GM23338 (cell line): ENCODE measurements at regions not wholly inside any gene's neighbourhood (a gene's known extent, or its start where the extent isn't known, plus 50 kb on each side); places are given as distances from the start of the nearest gene placed in this dataset.

ENCODE experiments used
- ATAC-seq: fragments of 200-7000 bp; cut with Tn5 transposase; 3 replicates; pipeline ENCODE4 v1.9.1; 2020
- DNase-seq: peaks from one replicate; pipeline ENCODE4 v3.0.0-alpha.2; 2015; ENCODE audit warnings: low spot score
- H2AFZ ChIP-seq: fragments of 200-600 bp; sonication (generic); 2 replicates; pipeline ENCODE4 v1.8.0; 2016; ENCODE audit warnings: antibody characterized with exemption, mild to moderate bottlenecking, moderate library complexity
- H3F3A ChIP-seq: fragments of 200-600 bp; sonication (generic); replicated peaks from 2 replicates; pipeline ENCODE4 v1.8.0; 2017; ENCODE audit warnings: antibody characterized with exemption, mixed run types, low read depth
- H3K27ac ChIP-seq: fragments of 200-600 bp; sonication (generic); 2 replicates; pipeline ENCODE4 v1.6.1; 2016; ENCODE audit warnings: low read depth
- H3K27me3 ChIP-seq: fragments of 200-600 bp; sonication (generic); 2 replicates; pipeline ENCODE4 v1.8.0; 2016; ENCODE audit warnings: mild to moderate bottlenecking, mixed run types, moderate library complexity; ENCODE audit not compliant: insufficient read depth
- H3K36me3 ChIP-seq: fragments of 200-600 bp; sonication (generic); 2 replicates; pipeline ENCODE4 v1.8.0; 2016; ENCODE audit warnings: mild to moderate bottlenecking; ENCODE audit not compliant: insufficient read depth
- H3K4me1 ChIP-seq: fragments of 200-600 bp; sonication (generic); 2 replicates; pipeline ENCODE4 v1.8.0; 2016; ENCODE audit warnings: mild to moderate bottlenecking, moderate library complexity; ENCODE audit not compliant: insufficient read depth
- H3K4me2 ChIP-seq: fragments of 200-600 bp; sonication (generic); 2 replicates; pipeline ENCODE4 v1.7.1; 2017; ENCODE audit warnings: mixed run types
- H3K4me3 ChIP-seq: fragments of 200-600 bp; sonication (generic); 2 replicates; pipeline ENCODE4 v1.6.1; 2016; ENCODE audit warnings: mixed run types
- H3K79me2 ChIP-seq: fragments of 200-600 bp; sonication (generic); replicated peaks from 2 replicates; pipeline ENCODE4 v1.8.0; 2017; ENCODE audit warnings: mild to moderate bottlenecking; ENCODE audit not compliant: insufficient read depth
- H3K9me2 ChIP-seq: fragments of 200-600 bp; sonication (generic); 2 replicates; pipeline ENCODE4 v1.8.0; 2017; ENCODE audit not compliant: insufficient read depth
- H4K20me1 ChIP-seq: fragments of 200-600 bp; sonication (generic); replicated peaks from 2 replicates; pipeline ENCODE4 v1.8.0; 2017; ENCODE audit warnings: mild to moderate bottlenecking; ENCODE audit not compliant: insufficient read depth
- H3K27ac Mint-ChIP-seq: 2 replicates; pipeline ENCODE4 v1.8.0; 2020; ENCODE audit warnings: inconsistent platforms, mild to moderate bottlenecking, moderate library complexity, mixed read lengths
- H3K27me3 Mint-ChIP-seq: 3 replicates; pipeline ENCODE4 v1.8.0; 2022; ENCODE audit warnings: low read depth, mild to moderate bottlenecking, moderate library complexity, mixed read lengths, inconsistent platforms; ENCODE audit not compliant: insufficient read depth, poor library complexity
- H3K36me3 Mint-ChIP-seq: 3 replicates; pipeline ENCODE4 v1.8.0; 2021; ENCODE audit warnings: low read depth, mild to moderate bottlenecking, inconsistent platforms, moderate library complexity, mixed read lengths
- H3K4me1 Mint-ChIP-seq: 3 replicates; pipeline ENCODE4 v1.8.0; 2020; ENCODE audit warnings: mild to moderate bottlenecking, inconsistent platforms, mixed read lengths
- H3K4me3 Mint-ChIP-seq: 3 replicates; pipeline ENCODE4 v1.8.0; 2021; ENCODE audit warnings: moderate library complexity, mild to moderate bottlenecking, inconsistent platforms, mixed read lengths
- H3K9me3 Mint-ChIP-seq: 3 replicates; pipeline ENCODE4 v1.8.0; 2020; ENCODE audit warnings: moderate library complexity, mild to moderate bottlenecking, inconsistent platforms, mixed read lengths
- CREB1 ChIP-seq: fragments of 250-450 bp; sonication (Bioruptor Pico); IDR thresholded peaks from 2 replicates; pipeline ENCODE4 v1.5.0; 2020; ENCODE audit warnings: low read depth, mild to moderate bottlenecking, moderate library complexity
- EZH2 ChIP-seq: fragments of 200-600 bp; sonication (generic); IDR thresholded peaks from one replicate; pipeline ENCODE4 v1.8.0; 2017; ENCODE audit warnings: antibody characterized with exemption, mild to moderate bottlenecking, low read depth; ENCODE audit not compliant: unreplicated experiment
- EZH2phosphoT487 ChIP-seq: fragments of 200-600 bp; sonication (generic); IDR thresholded peaks from one replicate; pipeline ENCODE4 v1.8.1; 2018; ENCODE audit warnings: antibody characterized with exemption; ENCODE audit not compliant: unreplicated experiment
- JUNB ChIP-seq: IDR thresholded peaks from one replicate; pipeline ENCODE4 v1.6.1; 2016; ENCODE audit warnings: antibody characterized with exemption; ENCODE audit not compliant: unreplicated experiment
- NANOG ChIP-seq: IDR thresholded peaks from 2 replicates; pipeline ENCODE4 v1.6.1; 2016; ENCODE audit warnings: antibody characterized with exemption, borderline replicate concordance
- POLR2AphosphoS5 ChIP-seq: IDR thresholded peaks from 2 replicates; pipeline ENCODE4 v1.6.1; 2016; ENCODE audit warnings: antibody characterized with exemption, low read depth
- STAT1 ChIP-seq: IDR thresholded peaks from one replicate; pipeline ENCODE4 v1.6.1; 2016; ENCODE audit warnings: antibody characterized with exemption; ENCODE audit not compliant: unreplicated experiment
- ZNF114 ChIP-seq: fragments of 250-450 bp; sonication (Bioruptor Pico); IDR thresholded peaks from 2 replicates; pipeline ENCODE4 v1.5.0; 2020; ENCODE audit warnings: mild to moderate bottlenecking, moderate library complexity
- ZNF331 ChIP-seq: fragments of 250-450 bp; sonication (Bioruptor Pico); IDR thresholded peaks from 2 replicates; pipeline ENCODE4 v1.5.0; 2020; ENCODE audit warnings: low read depth, mild to moderate bottlenecking, moderate library complexity
- TF ChIP-seq, protein P1 (sequence below), 2 experiments: fragments of 200-600 bp in 1 of 2; sonication (generic) in 1 of 2; conservative IDR thresholded peaks; 2 replicates each; pipeline versions ENCODE4 v1.5.1 to v1.6.1; 2016 to 2017; ENCODE audit warnings: antibody characterized with exemption in 2 of 2, low read depth in 2 of 2, mild to moderate bottlenecking in 2 of 2, moderate library complexity in 1 of 2
- TF ChIP-seq, protein P2 (sequence below): fragments of 250-450 bp; sonication (Bioruptor Pico); IDR thresholded peaks from 2 replicates; pipeline ENCODE4 v1.5.0; 2020; ENCODE audit warnings: mild to moderate bottlenecking, moderate library complexity
- TF ChIP-seq, protein P3 (sequence below): IDR thresholded peaks from one replicate; pipeline ENCODE4 v1.6.1; 2018; ENCODE audit warnings: antibody characterized with exemption; ENCODE audit not compliant: unreplicated experiment
- TF ChIP-seq, protein P4 (sequence below): IDR thresholded peaks from 2 replicates; pipeline ENCODE4 v1.6.1; 2016; ENCODE audit warnings: antibody characterized with exemption

- ATAC-seq (no peak), DNase-seq (no peak)
- Histone ChIP-seq H3K4me3 (no peak overlapping the region), H3K36me3 (no peaks in the 10 kb centered on the region), H3K4me2 (no peak overlapping the region), H3K9me2 (no peaks in the 10 kb centered on the region), H3K27ac (no peak overlapping the region), H2AFZ (no peak overlapping the region; the same call in 1 of the 2 replicates), H3K27me3 (no peaks in the 10 kb centered on the region), H4K20me1 (no peaks in the 10 kb centered on the region), H3K4me1 (no peaks in the 10 kb centered on the region), H3K79me2 (no peaks in the 10 kb centered on the region), H3F3A (no peaks in the 10 kb centered on the region)
- Mint-ChIP-seq H3K27me3 (no peaks in the 10 kb centered on the region), H3K27ac (no peak overlapping the region), H3K36me3 (no peaks in the 10 kb centered on the region), H3K9me3 (no peaks in the 10 kb centered on the region), H3K4me1 (no peaks in the 10 kb centered on the region), H3K4me3 (no peak overlapping the region)
- TF ChIP-seq ZNF114 (CRISPR knock-in tag): no peak
- no peak for TF ChIP-seq EZH2phosphoT487
- TF ChIP-seq EZH2: no peak
- TF ChIP-seq CREB1: no peak
- TF ChIP-seq, protein P1, sequence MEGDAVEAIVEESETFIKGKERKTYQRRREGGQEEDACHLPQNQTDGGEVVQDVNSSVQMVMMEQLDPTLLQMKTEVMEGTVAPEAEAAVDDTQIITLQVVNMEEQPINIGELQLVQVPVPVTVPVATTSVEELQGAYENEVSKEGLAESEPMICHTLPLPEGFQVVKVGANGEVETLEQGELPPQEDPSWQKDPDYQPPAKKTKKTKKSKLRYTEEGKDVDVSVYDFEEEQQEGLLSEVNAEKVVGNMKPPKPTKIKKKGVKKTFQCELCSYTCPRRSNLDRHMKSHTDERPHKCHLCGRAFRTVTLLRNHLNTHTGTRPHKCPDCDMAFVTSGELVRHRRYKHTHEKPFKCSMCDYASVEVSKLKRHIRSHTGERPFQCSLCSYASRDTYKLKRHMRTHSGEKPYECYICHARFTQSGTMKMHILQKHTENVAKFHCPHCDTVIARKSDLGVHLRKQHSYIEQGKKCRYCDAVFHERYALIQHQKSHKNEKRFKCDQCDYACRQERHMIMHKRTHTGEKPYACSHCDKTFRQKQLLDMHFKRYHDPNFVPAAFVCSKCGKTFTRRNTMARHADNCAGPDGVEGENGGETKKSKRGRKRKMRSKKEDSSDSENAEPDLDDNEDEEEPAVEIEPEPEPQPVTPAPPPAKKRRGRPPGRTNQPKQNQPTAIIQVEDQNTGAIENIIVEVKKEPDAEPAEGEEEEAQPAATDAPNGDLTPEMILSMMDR (conservative IDR thresholded peaks at IDR 0.05; ENCODE audit: low read depth in 2 of 2): no peak
- TF ChIP-seq, protein P2, sequence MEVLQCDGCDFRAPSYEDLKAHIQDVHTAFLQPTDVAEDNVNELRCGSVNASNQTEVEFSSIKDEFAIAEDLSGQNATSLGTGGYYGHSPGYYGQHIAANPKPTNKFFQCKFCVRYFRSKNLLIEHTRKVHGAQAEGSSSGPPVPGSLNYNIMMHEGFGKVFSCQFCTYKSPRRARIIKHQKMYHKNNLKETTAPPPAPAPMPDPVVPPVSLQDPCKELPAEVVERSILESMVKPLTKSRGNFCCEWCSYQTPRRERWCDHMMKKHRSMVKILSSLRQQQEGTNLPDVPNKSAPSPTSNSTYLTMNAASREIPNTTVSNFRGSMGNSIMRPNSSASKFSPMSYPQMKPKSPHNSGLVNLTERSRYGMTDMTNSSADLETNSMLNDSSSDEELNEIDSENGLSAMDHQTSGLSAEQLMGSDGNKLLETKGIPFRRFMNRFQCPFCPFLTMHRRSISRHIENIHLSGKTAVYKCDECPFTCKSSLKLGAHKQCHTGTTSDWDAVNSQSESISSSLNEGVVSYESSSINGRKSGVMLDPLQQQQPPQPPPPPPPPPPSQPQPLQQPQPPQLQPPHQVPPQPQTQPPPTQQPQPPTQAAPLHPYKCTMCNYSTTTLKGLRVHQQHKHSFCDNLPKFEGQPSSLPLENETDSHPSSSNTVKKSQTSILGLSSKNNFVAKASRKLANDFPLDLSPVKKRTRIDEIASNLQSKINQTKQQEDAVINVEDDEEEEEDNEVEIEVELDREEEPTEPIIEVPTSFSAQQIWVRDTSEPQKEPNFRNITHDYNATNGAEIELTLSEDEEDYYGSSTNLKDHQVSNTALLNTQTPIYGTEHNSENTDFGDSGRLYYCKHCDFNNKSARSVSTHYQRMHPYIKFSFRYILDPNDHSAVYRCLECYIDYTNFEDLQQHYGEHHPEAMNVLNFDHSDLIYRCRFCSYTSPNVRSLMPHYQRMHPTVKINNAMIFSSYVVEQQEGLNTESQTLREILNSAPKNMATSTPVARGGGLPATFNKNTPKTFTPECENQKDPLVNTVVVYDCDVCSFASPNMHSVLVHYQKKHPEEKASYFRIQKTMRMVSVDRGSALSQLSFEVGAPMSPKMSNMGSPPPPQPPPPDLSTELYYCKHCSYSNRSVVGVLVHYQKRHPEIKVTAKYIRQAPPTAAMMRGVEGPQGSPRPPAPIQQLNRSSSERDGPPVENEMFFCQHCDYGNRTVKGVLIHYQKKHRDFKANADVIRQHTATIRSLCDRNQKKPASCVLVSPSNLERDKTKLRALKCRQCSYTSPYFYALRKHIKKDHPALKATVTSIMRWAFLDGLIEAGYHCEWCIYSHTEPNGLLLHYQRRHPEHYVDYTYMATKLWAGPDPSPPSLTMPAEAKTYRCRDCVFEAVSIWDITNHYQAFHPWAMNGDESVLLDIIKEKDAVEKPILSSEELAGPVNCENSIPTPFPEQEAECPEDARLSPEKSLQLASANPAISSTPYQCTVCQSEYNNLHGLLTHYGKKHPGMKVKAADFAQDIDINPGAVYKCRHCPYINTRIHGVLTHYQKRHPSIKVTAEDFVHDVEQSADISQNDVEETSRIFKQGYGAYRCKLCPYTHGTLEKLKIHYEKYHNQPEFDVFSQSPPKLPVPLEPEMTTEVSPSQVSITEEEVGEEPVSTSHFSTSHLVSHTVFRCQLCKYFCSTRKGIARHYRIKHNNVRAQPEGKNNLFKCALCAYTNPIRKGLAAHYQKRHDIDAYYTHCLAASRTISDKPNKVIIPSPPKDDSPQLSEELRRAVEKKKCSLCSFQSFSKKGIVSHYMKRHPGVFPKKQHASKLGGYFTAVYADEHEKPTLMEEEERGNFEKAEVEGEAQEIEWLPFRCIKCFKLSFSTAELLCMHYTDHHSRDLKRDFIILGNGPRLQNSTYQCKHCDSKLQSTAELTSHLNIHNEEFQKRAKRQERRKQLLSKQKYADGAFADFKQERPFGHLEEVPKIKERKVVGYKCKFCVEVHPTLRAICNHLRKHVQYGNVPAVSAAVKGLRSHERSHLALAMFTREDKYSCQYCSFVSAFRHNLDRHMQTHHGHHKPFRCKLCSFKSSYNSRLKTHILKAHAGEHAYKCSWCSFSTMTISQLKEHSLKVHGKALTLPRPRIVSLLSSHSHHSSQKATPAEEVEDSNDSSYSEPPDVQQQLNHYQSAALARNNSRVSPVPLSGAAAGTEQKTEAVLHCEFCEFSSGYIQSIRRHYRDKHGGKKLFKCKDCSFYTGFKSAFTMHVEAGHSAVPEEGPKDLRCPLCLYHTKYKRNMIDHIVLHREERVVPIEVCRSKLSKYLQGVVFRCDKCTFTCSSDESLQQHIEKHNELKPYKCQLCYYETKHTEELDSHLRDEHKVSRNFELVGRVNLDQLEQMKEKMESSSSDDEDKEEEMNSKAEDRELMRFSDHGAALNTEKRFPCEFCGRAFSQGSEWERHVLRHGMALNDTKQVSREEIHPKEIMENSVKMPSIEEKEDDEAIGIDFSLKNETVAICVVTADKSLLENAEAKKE (CRISPR knock-in tag): no peak
- TF ChIP-seq POLR2AphosphoS5: no peak
- no peak for TF ChIP-seq JUNB
- TF ChIP-seq, protein P3, sequence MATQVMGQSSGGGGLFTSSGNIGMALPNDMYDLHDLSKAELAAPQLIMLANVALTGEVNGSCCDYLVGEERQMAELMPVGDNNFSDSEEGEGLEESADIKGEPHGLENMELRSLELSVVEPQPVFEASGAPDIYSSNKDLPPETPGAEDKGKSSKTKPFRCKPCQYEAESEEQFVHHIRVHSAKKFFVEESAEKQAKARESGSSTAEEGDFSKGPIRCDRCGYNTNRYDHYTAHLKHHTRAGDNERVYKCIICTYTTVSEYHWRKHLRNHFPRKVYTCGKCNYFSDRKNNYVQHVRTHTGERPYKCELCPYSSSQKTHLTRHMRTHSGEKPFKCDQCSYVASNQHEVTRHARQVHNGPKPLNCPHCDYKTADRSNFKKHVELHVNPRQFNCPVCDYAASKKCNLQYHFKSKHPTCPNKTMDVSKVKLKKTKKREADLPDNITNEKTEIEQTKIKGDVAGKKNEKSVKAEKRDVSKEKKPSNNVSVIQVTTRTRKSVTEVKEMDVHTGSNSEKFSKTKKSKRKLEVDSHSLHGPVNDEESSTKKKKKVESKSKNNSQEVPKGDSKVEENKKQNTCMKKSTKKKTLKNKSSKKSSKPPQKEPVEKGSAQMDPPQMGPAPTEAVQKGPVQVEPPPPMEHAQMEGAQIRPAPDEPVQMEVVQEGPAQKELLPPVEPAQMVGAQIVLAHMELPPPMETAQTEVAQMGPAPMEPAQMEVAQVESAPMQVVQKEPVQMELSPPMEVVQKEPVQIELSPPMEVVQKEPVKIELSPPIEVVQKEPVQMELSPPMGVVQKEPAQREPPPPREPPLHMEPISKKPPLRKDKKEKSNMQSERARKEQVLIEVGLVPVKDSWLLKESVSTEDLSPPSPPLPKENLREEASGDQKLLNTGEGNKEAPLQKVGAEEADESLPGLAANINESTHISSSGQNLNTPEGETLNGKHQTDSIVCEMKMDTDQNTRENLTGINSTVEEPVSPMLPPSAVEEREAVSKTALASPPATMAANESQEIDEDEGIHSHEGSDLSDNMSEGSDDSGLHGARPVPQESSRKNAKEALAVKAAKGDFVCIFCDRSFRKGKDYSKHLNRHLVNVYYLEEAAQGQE: no peak
- no peak for TF ChIP-seq STAT1
- TF ChIP-seq NANOG: no peak
- TF ChIP-seq ZNF331 (CRISPR knock-in tag): no peak
- TF ChIP-seq, protein P4, sequence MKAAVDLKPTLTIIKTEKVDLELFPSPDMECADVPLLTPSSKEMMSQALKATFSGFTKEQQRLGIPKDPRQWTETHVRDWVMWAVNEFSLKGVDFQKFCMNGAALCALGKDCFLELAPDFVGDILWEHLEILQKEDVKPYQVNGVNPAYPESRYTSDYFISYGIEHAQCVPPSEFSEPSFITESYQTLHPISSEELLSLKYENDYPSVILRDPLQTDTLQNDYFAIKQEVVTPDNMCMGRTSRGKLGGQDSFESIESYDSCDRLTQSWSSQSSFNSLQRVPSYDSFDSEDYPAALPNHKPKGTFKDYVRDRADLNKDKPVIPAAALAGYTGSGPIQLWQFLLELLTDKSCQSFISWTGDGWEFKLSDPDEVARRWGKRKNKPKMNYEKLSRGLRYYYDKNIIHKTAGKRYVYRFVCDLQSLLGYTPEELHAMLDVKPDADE: no peak
Observed at GRCh38 chr9:107080130-107080529, 202.9 kb upstream of the RAD23B start.
